SK-N-SH treated with all-trans-retinoic acid at 6 μM for 48 hours (cell line): ENCODE measurements at regions not wholly inside any gene's neighbourhood (a gene's known extent, or its start where the extent isn't known, plus 50 kb on each side); places are given as distances from the start of the nearest gene placed in this dataset.

Experiments
- ATAC-seq: fragments of 200-7000 bp; cut with Tn5 transposase; 3 replicates; pipeline ENCODE4 v1.9.1; 2020; ENCODE audit warnings: mild to moderate bottlenecking, moderate library complexity
- ARNTL ChIP-seq: fragments of 450-650 bp; formaldehyde crosslinking; IDR thresholded peaks from 2 replicates; pipeline ENCODE4 v1.5.0; 2020; ENCODE audit warnings: low read depth, mild to moderate bottlenecking, moderate library complexity, borderline replicate concordance
- BACH2 ChIP-seq: fragments of 250-450 bp; sonication (Bioruptor Pico); IDR thresholded peaks from 2 replicates; pipeline ENCODE4 v1.9.0; 2021; ENCODE audit warnings: mild to moderate bottlenecking, borderline replicate concordance
- CREB5 ChIP-seq: fragments of 250-450 bp; sonication (Bioruptor Pico); IDR thresholded peaks from 2 replicates; pipeline ENCODE4 v1.5.1; 2020; ENCODE audit warnings: low read depth, mild to moderate bottlenecking, moderate library complexity
- CSDC2 ChIP-seq: fragments of 250-450 bp; sonication (Bioruptor Pico); IDR thresholded peaks from 2 replicates; pipeline ENCODE4 v1.5.0; 2020; ENCODE audit warnings: mild to moderate bottlenecking, moderate library complexity
- CSRNP3 ChIP-seq: fragments of 250-450 bp; sonication (Bioruptor Pico); IDR thresholded peaks from 2 replicates; pipeline ENCODE4 v1.5.1; 2021; ENCODE audit warnings: mild to moderate bottlenecking, moderate library complexity
- ESRRG ChIP-seq: fragments of 250-450 bp; sonication (Bioruptor Pico); IDR thresholded peaks from 2 replicates; pipeline ENCODE4 v1.6.1; 2021; ENCODE audit warnings: mild to moderate bottlenecking
- GLIS3 ChIP-seq: fragments of 250-450 bp; sonication (Bioruptor Pico); IDR thresholded peaks from 2 replicates; pipeline ENCODE4 v1.5.0; 2020; ENCODE audit warnings: mild to moderate bottlenecking, moderate library complexity
- ISL1 ChIP-seq: fragments of 250-450 bp; sonication (Bioruptor Pico); IDR thresholded peaks from 2 replicates; pipeline ENCODE4 v2.1.2; 2022; ENCODE audit warnings: mild to moderate bottlenecking, moderate library complexity
- OSR1 ChIP-seq: fragments of 250-450 bp; sonication (Bioruptor Pico); IDR thresholded peaks from 2 replicates; pipeline ENCODE4 v1.8.0; 2022; ENCODE audit warnings: moderate library complexity, mild to moderate bottlenecking, inconsistent platforms
- PATZ1 ChIP-seq: fragments of 250-450 bp; sonication (Bioruptor Pico); IDR thresholded peaks from 2 replicates; pipeline ENCODE4 v1.8.0; 2020; ENCODE audit warnings: mild to moderate bottlenecking, moderate library complexity, borderline replicate concordance
- POU6F1 ChIP-seq: fragments of 250-450 bp; sonication (Bioruptor Pico); IDR thresholded peaks from 2 replicates; pipeline ENCODE4 v1.8.0; 2021; ENCODE audit warnings: low read depth, mild to moderate bottlenecking, moderate library complexity, borderline replicate concordance
- RARB ChIP-seq: fragments of 250-450 bp; sonication (Bioruptor Pico); IDR thresholded peaks from 2 replicates; pipeline ENCODE4 v1.8.0; 2021; ENCODE audit warnings: mild to moderate bottlenecking, moderate library complexity
- SNAI2 ChIP-seq: fragments of 250-450 bp; sonication (Bioruptor Pico); IDR thresholded peaks from 2 replicates; pipeline ENCODE4 v1.5.0; 2020; ENCODE audit warnings: mild to moderate bottlenecking, moderate library complexity
- TCF4 ChIP-seq: fragments of 250-450 bp; sonication (Bioruptor Pico); IDR thresholded peaks from 2 replicates; pipeline ENCODE4 v1.8.0; 2021; ENCODE audit warnings: mild to moderate bottlenecking, moderate library complexity, borderline replicate concordance
- TOX ChIP-seq: fragments of 250-450 bp; sonication (Bioruptor Pico); IDR thresholded peaks from 2 replicates; pipeline ENCODE4 v1.8.0; 2021; ENCODE audit warnings: mild to moderate bottlenecking, moderate library complexity, borderline replicate concordance
- TSHZ2 ChIP-seq: fragments of 250-450 bp; sonication (Bioruptor Pico); IDR thresholded peaks from 2 replicates; pipeline ENCODE4 v1.5.0; 2020; ENCODE audit warnings: mild to moderate bottlenecking, moderate library complexity
- ZC3H10 ChIP-seq: fragments of 250-450 bp; sonication (Bioruptor Pico); IDR thresholded peaks from 2 replicates; pipeline ENCODE4 v1.5.1; 2021; ENCODE audit warnings: mild to moderate bottlenecking, moderate library complexity
- ZFP3 ChIP-seq: fragments of 250-450 bp; sonication (Bioruptor Pico); IDR thresholded peaks from 2 replicates; pipeline ENCODE4 v1.5.0; 2020; ENCODE audit warnings: mild to moderate bottlenecking, moderate library complexity
- ZFP30 ChIP-seq: fragments of 450-650 bp; formaldehyde crosslinking; IDR thresholded peaks from 2 replicates; pipeline ENCODE4 v1.5.0; 2022; ENCODE audit warnings: mild to moderate bottlenecking, moderate library complexity
- ZNF565 ChIP-seq: fragments of 450-650 bp; formaldehyde crosslinking; conservative IDR thresholded peaks from 2 replicates; pipeline ENCODE4 v1.5.0; 2020; ENCODE audit warnings: low read depth, mild to moderate bottlenecking, moderate library complexity
- ZNF70 ChIP-seq: fragments of 450-650 bp; formaldehyde crosslinking; IDR thresholded peaks from 2 replicates; pipeline ENCODE4 v1.5.0; 2020; ENCODE audit warnings: mild to moderate bottlenecking, moderate library complexity
- ZNF8 ChIP-seq: fragments of 450-650 bp; formaldehyde crosslinking; IDR thresholded peaks from 2 replicates; pipeline ENCODE4 v1.5.0; 2020; ENCODE audit warnings: mild to moderate bottlenecking, moderate library complexity

- TF ChIP-seq TOX (CRISPR knock-in tag), result no peak
- TF ChIP-seq BACH2 (CRISPR knock-in tag), result no peak
- no peak for TF ChIP-seq ISL1 (CRISPR knock-in tag)
- no peak for TF ChIP-seq CSDC2 (CRISPR knock-in tag)
- no peak for TF ChIP-seq ZC3H10 (CRISPR knock-in tag)
- TF ChIP-seq TCF4, result no peak
- TF ChIP-seq RARB, result no peak
- TF ChIP-seq ARNTL (CRISPR knock-in tag), result no peak
- TF ChIP-seq ESRRG (CRISPR knock-in tag), result no peak
- TF ChIP-seq, all 23 proteins: peak for 0
- no peak for ATAC-seq
These were observed 76.2 kb upstream of the COX10 start for GRCh38 chr17:13993106-13993505.

- no peak for ATAC-seq
- TF ChIP-seq ISL1 (CRISPR knock-in tag), result no peak
- no peak for TF ChIP-seq TCF4
- TF ChIP-seq ZNF8 (CRISPR knock-in tag), result no peak
- TF ChIP-seq ZC3H10 (CRISPR knock-in tag), result no peak
- TF ChIP-seq ESRRG (CRISPR knock-in tag), result no peak
- no peak for TF ChIP-seq TSHZ2 (CRISPR knock-in tag)
- no peak for TF ChIP-seq SNAI2
- TF ChIP-seq ZNF70 (CRISPR knock-in tag), result no peak
- no peak for TF ChIP-seq ZNF565
- TF ChIP-seq GLIS3, result no peak
- TF ChIP-seq CSRNP3 (CRISPR knock-in tag), result no peak
- no peak for TF ChIP-seq RARB
- no peak for TF ChIP-seq OSR1 (CRISPR knock-in tag)
These were observed 75.3 kb upstream of the COX10 start for GRCh38 chr17:13994050-13994449.

- no peak for ATAC-seq
- TF ChIP-seq POU6F1 (CRISPR knock-in tag), result no peak
- TF ChIP-seq ISL1 (CRISPR knock-in tag), result no peak
- no peak for TF ChIP-seq GLIS3
- no peak for TF ChIP-seq CSRNP3 (CRISPR knock-in tag)
- no peak for TF ChIP-seq OSR1 (CRISPR knock-in tag)
- no peak for TF ChIP-seq BACH2 (CRISPR knock-in tag)
- no peak for TF ChIP-seq TCF4
- TF ChIP-seq ZNF8 (CRISPR knock-in tag), result no peak
- TF ChIP-seq ZFP30, result no peak
- no peak for TF ChIP-seq CREB5 (CRISPR knock-in tag)
- TF ChIP-seq PATZ1, result no peak
- TF ChIP-seq RARB, result no peak
- no peak for TF ChIP-seq ZFP3 (CRISPR knock-in tag)
These were observed 73.4 kb upstream of the COX10 start for GRCh38 chr17:13995856-13996271.
